ENCODE measurements at regions not wholly inside any gene's neighbourhood (a gene's known extent, or its start where the extent isn't known, plus 50 kb on each side); places are given as distances from the start of the nearest gene placed in this dataset.
"Not testable (repeated sequence)": the region's sequence is repeated elsewhere in the genome, so short reads cannot be mapped to it uniquely, and the experiment has no call there.

GRCh38 chr9:62837254-62837911, 1647.5 kb downstream of the SPATA31A7 start:
- DNase-seq: not testable (repeated sequence)

GRCh38 chr9:62838024-62838718, 1648.3 kb downstream of the SPATA31A7 start:
- peak; percentile 77 for DNase-seq

GRCh38 chr9:62839168-62839567, 1649.3 kb downstream of the SPATA31A7 start:
- not testable (repeated sequence) for DNase-seq

- DNase-seq: not testable (repeated sequence)
Observed at GRCh38 chr9:62843145-62843544, 1653.3 kb downstream of the SPATA31A7 start.

GRCh38 chr9:62843706-62844290, 1654.0 kb downstream of the SPATA31A7 start:
- DNase-seq: not testable (repeated sequence)

GRCh38 chr9:62844681-62845185, 1654.9 kb downstream of the SPATA31A7 start:
- DNase-seq: not testable (repeated sequence)

- DNase-seq: not testable (repeated sequence)
Observed at GRCh38 chr9:62848258-62848657, 1658.4 kb downstream of the SPATA31A7 start.

GRCh38 chr9:62849991-62850390, 1660.2 kb downstream of the SPATA31A7 start:
- not testable (repeated sequence) for DNase-seq

- not testable (repeated sequence) for DNase-seq
Observed at GRCh38 chr9:62857280-62857679, 1667.4 kb downstream of the SPATA31A7 start.

- DNase-seq: not testable (repeated sequence)
Observed at GRCh38 chr9:62858240-62858639, 1668.4 kb downstream of the SPATA31A7 start.

GRCh38 chr9:62860939-62861860, 1671.4 kb downstream of the SPATA31A7 start:
- not testable (repeated sequence) for DNase-seq

- DNase-seq: not testable (repeated sequence)
Observed at GRCh38 chr9:62862180-62862579, 1672.3 kb downstream of the SPATA31A7 start.

- not testable (repeated sequence) for DNase-seq
Observed at GRCh38 chr9:62863319-62863718, 1673.5 kb downstream of the SPATA31A7 start.

- not testable (repeated sequence) for DNase-seq
Observed at GRCh38 chr9:62863867-62864266, 1674.0 kb downstream of the SPATA31A7 start.

GRCh38 chr9:62864481-62865469, 1674.9 kb downstream of the SPATA31A7 start:
- DNase-seq: not testable (repeated sequence)

GRCh38 chr9:62869061-62869460, 1679.2 kb downstream of the SPATA31A7 start:
- DNase-seq: not testable (repeated sequence)

- not testable (repeated sequence) for DNase-seq
Observed at GRCh38 chr9:62871765-62872164, 1681.9 kb downstream of the SPATA31A7 start.

- not testable (repeated sequence) for DNase-seq
Observed at GRCh38 chr9:62874213-62874612, 1684.4 kb downstream of the SPATA31A7 start.

- not testable (repeated sequence) for DNase-seq
Observed at GRCh38 chr9:62874745-62875599, 1685.1 kb downstream of the SPATA31A7 start.

GRCh38 chr9:62877552-62877951, 1687.7 kb downstream of the SPATA31A7 start:
- DNase-seq: not testable (repeated sequence)

Measured in fibroblast of skin of right biceps (primary cell).